ENCODE measurements at regions not wholly inside any gene's neighbourhood (a gene's known extent, or its start where the extent isn't known, plus 50 kb on each side); places are given as distances from the start of the nearest gene placed in this dataset.

- TF ChIP-seq POLR2A (IDR thresholded peaks at IDR 0.05), result no peak
- TF ChIP-seq, protein P1, sequence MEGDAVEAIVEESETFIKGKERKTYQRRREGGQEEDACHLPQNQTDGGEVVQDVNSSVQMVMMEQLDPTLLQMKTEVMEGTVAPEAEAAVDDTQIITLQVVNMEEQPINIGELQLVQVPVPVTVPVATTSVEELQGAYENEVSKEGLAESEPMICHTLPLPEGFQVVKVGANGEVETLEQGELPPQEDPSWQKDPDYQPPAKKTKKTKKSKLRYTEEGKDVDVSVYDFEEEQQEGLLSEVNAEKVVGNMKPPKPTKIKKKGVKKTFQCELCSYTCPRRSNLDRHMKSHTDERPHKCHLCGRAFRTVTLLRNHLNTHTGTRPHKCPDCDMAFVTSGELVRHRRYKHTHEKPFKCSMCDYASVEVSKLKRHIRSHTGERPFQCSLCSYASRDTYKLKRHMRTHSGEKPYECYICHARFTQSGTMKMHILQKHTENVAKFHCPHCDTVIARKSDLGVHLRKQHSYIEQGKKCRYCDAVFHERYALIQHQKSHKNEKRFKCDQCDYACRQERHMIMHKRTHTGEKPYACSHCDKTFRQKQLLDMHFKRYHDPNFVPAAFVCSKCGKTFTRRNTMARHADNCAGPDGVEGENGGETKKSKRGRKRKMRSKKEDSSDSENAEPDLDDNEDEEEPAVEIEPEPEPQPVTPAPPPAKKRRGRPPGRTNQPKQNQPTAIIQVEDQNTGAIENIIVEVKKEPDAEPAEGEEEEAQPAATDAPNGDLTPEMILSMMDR (IDR thresholded peaks at IDR 0.05), result no peak
Measured at GRCh38 chr4:155495572-155496293, 119.0 kb upstream of the MAP9 start.

All from gastroesophageal sphincter (tissue), 3 donors.